ENCODE measurements at regions not wholly inside any gene's neighbourhood (a gene's known extent, or its start where the extent isn't known, plus 50 kb on each side); places are given as distances from the start of the nearest gene placed in this dataset.

- Histone ChIP-seq H3K79me1 (ENCODE audit: low read depth, low read length) (no peaks in the 10 kb centered on the region), H3K4ac (replicated peaks; ENCODE audit: insufficient read length, low read depth, low read length) (no peak overlapping the region), H3K27ac (ENCODE audit: low read depth, low read length) (no peak overlapping the region), H2AK5ac (ENCODE audit: low read depth, low read length) (no peak overlapping the region), H3K23me2 (ENCODE audit: low read depth, low read length) (no peaks in the 10 kb centered on the region), H4K5ac (ENCODE audit: insufficient read length, low read depth, low read length) (no peak overlapping the region), H3K9me3 (ENCODE audit: insufficient read depth in 2 of 2, low read depth in 1 of 2, low read length in 1 of 2) (no peaks in the 10 kb centered on the region), H2BK5ac (ENCODE audit: low read depth, low read length) (no peak overlapping the region), H3K79me2 (ENCODE audit: control insufficient read depth in 1 of 2, insufficient read depth in 2 of 2, low read length in 2 of 2) (no peaks in the 10 kb centered on the region), H3K27me3 (replicated peaks in 1 of 4; ENCODE audit: control insufficient read depth in 3 of 4, extremely low read depth in 1 of 4, insufficient read depth in 3 of 4, low read length in 3 of 4) (no peaks in the 10 kb centered on the region), H2BK15ac (ENCODE audit: low read length) (no peak overlapping the region), H3K36me3 (ENCODE audit: control insufficient read depth in 2 of 4, insufficient read depth in 4 of 4, low read length in 3 of 4) (no peaks in the 10 kb centered on the region), H3K56ac (replicated peaks; ENCODE audit: insufficient read length, low read depth, low read length) (no peak overlapping the region), H3K4me3 (ENCODE audit: extremely low read depth in 1 of 4, insufficient read depth in 2 of 4, low read depth in 3 of 4, low read length in 4 of 4) (no peak overlapping the region), H3K18ac (ENCODE audit: extremely low read depth, low read length) (no peak overlapping the region), H4K20me1 (replicated peaks in 1 of 2; ENCODE audit: control insufficient read depth in 1 of 2, insufficient read depth in 2 of 2, low read length in 2 of 2) (no peaks in the 10 kb centered on the region), H3K4me2 (ENCODE audit: insufficient read depth in 1 of 2, low read depth in 2 of 2, low read length in 2 of 2) (no peak overlapping the region), H2AFZ (ENCODE audit: low read length) (no peak overlapping the region), H2BK12ac (ENCODE audit: low read depth, low read length) (no peak overlapping the region), H4K91ac (replicated peaks; ENCODE audit: insufficient read length, low read length) (no peak overlapping the region), H3K9ac (replicated peaks in 1 of 4; ENCODE audit: extremely low read depth in 1 of 4, low read depth in 3 of 4, low read length in 3 of 4) (no peak overlapping the region), H4K8ac (ENCODE audit: extremely low read depth, insufficient read depth, low read length) (no peak overlapping the region), H3K23ac (ENCODE audit: insufficient read length) (no peak overlapping the region), H2BK120ac (replicated peaks; ENCODE audit: low read depth, low read length) (no peak overlapping the region), H2BK20ac (ENCODE audit: low read length) (no peak overlapping the region), H3K4me1 (replicated peaks in 1 of 4; ENCODE audit: control insufficient read depth in 3 of 4, insufficient read depth in 4 of 4, low read length in 3 of 4) (no peaks in the 10 kb centered on the region), H3K14ac (ENCODE audit: insufficient read length) (no peak overlapping the region)
- no peak for TF ChIP-seq MAFK (IDR thresholded peaks at IDR 0.05; ENCODE audit: low read depth, low read length)
- TF ChIP-seq EZH2 (IDR thresholded peaks at IDR 0.05; ENCODE audit: low read depth, low read length, severe bottlenecking) = no peak
- no peak for TF ChIP-seq RFX5 (IDR thresholded peaks at IDR 0.05; ENCODE audit: borderline replicate concordance, low read depth, low read length)
- TF ChIP-seq TCF12 (IDR thresholded peaks at IDR 0.05; ENCODE audit: low read depth, low read length) = no peak
- no peak for TF ChIP-seq ASH2L (IDR thresholded peaks at IDR 0.05; ENCODE audit: low read length)
- no peak for TF ChIP-seq HDAC2 (IDR thresholded peaks at IDR 0.05; ENCODE audit: borderline replicate concordance in 1 of 2, low read depth in 2 of 2, low read length in 2 of 2)
- TF ChIP-seq KDM5A (IDR thresholded peaks at IDR 0.05; ENCODE audit: low read length) = no peak
- no peak for TF ChIP-seq CHD1 (IDR thresholded peaks at IDR 0.05; ENCODE audit: low read depth, low read length)
- CTCF ChIA-PET (ENCODE audit: partially characterized antibody) = interaction anchor here (1.6 kb wide), 1 partner anchor 25 kb away, joined by 3 read pairs; no protein-coding TSS in a partner anchor
- WGBS, 2 experiments (ENCODE audit: extremely low coverage in 1 of 2, insufficient coverage in 1 of 2, insufficient read length in 1 of 2, insufficient replicate concordance in 2 of 2, low coverage in 1 of 2, low lambda C conversion rate in 2 of 2, missing lambda C conversion rate in 1 of 2) = 84% methylated on average over 3 of the region's 3 CpGs; no CpG with 5 or more reads in 1 of the 2 experiments
- no peak for FAIRE-seq
- no peak for DNase-seq (ENCODE audit: low read depth in 1 of 2, low spot score in 2 of 2)
- POLR2A ChIA-PET (ENCODE audit: partially characterized antibody) = no interaction called here
Measured at GRCh38 chr12:25412735-25413134, 140.3 kb downstream of the LMNTD1 start.

All from H1 (cell line).